Caco-2 (cell line): ENCODE measurements at regions not wholly inside any gene's neighbourhood (a gene's known extent, or its start where the extent isn't known, plus 50 kb on each side); places are given as distances from the start of the nearest gene placed in this dataset.

Experiments used
- BruUV-seq: library from RNA; stranded (reverse); fragments of 400-500 nt; replicated peaks from 2 replicates; lab custom pipeline; 2021; lab: Mats Ljungman, UMichigan
- CTCF ChIA-PET: fragments of 300-600 bp; sonication (Branson Sonifier 250); formaldehyde crosslinking; loops from one replicate; lab custom pipeline; 2022; ENCODE audit warnings: antibody characterized with exemption; lab: Charles Lee
- POLR2A ChIA-PET: fragments of 300-600 bp; sonication (Branson Sonifier 250); formaldehyde crosslinking; loops from one replicate; lab custom pipeline; 2022; ENCODE audit warnings: antibody characterized with exemption; lab: Charles Lee
- DNase-seq, 2 experiments: peaks; one replicate each; pipeline versions ENCODE4 v3.0.0 to v3.0.0-alpha.2; 2020 to 2022
- H3K27me3 ChIP-seq: replicated peaks from 2 replicates; pipeline ENCODE4 v1.6.0; 2011; ENCODE audit warnings: low read length; ENCODE audit not compliant: control insufficient read depth, insufficient read depth
- H3K36me3 ChIP-seq: 2 replicates; pipeline ENCODE4 v1.5.1; 2011; ENCODE audit warnings: low read length; ENCODE audit not compliant: control insufficient read depth, insufficient read depth
- H3K4me1 ChIP-seq: fragments of 250-450 bp; sonication (Bioruptor Pico); 2 replicates; pipeline ENCODE4 v1.5.1; 2020; ENCODE audit warnings: mild to moderate bottlenecking
- H3K4me3 ChIP-seq: 2 replicates; pipeline ENCODE4 v1.5.1; 2011; ENCODE audit warnings: low read depth, mild to moderate bottlenecking, control low read depth, low read length
- H3K9me3 ChIP-seq: fragments of 250-450 bp; sonication (Bioruptor Pico); 2 replicates; pipeline ENCODE4 v1.5.1; 2020; ENCODE audit warnings: mild to moderate bottlenecking, moderate library complexity
- H3K27ac Mint-ChIP-seq: one replicate; pipeline ENCODE4 v1.8.0; 2022; ENCODE audit warnings: mixed read lengths; ENCODE audit not compliant: unreplicated experiment
- H3K27me3 Mint-ChIP-seq: one replicate; pipeline ENCODE4 v1.8.0; 2022; ENCODE audit warnings: mixed read lengths; ENCODE audit not compliant: insufficient read depth, unreplicated experiment
- H3K36me3 Mint-ChIP-seq: one replicate; pipeline ENCODE4 v1.8.0; 2022; ENCODE audit warnings: mild to moderate bottlenecking, mixed read lengths; ENCODE audit not compliant: insufficient read depth, unreplicated experiment
- H3K4me1 Mint-ChIP-seq: one replicate; pipeline ENCODE4 v1.8.0; 2022; ENCODE audit warnings: low read depth, mixed read lengths; ENCODE audit not compliant: unreplicated experiment
- H3K4me3 Mint-ChIP-seq: one replicate; pipeline ENCODE4 v1.8.0; 2022; ENCODE audit warnings: mild to moderate bottlenecking, moderate library complexity, mixed read lengths; ENCODE audit not compliant: unreplicated experiment
- H3K9me3 Mint-ChIP-seq: one replicate; pipeline ENCODE4 v1.8.0; 2022; ENCODE audit warnings: mixed read lengths; ENCODE audit not compliant: unreplicated experiment
- intact Hi-C: fragments of 100-400 bp; cut with micrococcal nuclease; formaldehyde crosslinking; loops from one replicate; pipeline ENCODE4 v1.10.0; 2022; ENCODE audit not compliant: unreplicated experiment
- TF ChIP-seq, protein P1 (sequence below), 2 experiments: fragments of 200-600 bp in 1 of 2; IDR thresholded peaks; 1 replicate in 1 of 2; 2 replicates in 1 of 2; pipeline versions ENCODE4 v1.5.1 to v1.8.0; 2011 to 2022; ENCODE audit warnings: antibody characterized with exemption in 1 of 2, control low read depth in 1 of 2, inconsistent platforms in 1 of 2, low read depth in 1 of 2, low read length in 1 of 2, mild to moderate bottlenecking in 1 of 2, moderate library complexity in 1 of 2; ENCODE audit not compliant: insufficient read depth in 1 of 2, severe bottlenecking in 1 of 2, unreplicated experiment in 1 of 2

DNA sequence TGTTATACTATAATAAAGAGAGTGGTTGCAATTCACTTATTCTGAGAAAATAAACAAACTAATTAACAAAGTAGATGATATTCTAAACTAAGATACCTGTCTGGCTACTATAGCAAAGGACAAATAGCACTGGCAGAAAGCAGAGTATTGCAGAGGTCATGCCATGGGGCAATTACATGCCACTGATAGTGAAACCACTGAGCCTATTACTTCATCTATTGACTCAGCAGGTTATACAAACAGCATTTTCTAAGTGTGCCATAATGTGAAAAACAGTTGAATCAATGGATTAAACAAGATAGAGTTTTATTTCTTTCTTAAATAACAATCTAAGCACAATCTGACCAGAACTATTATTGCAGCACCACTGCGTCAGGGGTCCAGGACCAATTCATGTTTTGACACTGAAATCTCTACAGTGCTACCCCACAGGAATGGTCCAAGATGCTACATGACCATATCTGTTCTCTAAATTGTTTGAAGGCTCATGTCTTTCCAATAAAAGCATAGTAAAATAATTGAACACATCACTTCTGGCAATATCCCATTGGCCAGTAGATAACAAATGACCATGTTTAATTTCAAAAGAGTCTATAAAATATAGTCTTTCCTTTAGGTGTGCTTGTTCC, 389.5 kb upstream of the GRID2 start:
- H3K36me3 ChIP-seq: no peaks in the 10 kb centered on the region
- POLR2A ChIA-PET: no interaction called here
- CTCF ChIA-PET: no interaction called here
- H3K27ac Mint-ChIP-seq: no peak overlapping the region
- no TSS peak for BruUV-seq
- intact Hi-C loops: no loop called here
- no peaks in the 10 kb centered on the region for H3K27me3 Mint-ChIP-seq
- H3K36me3 Mint-ChIP-seq: no peaks in the 10 kb centered on the region
- H3K4me1 Mint-ChIP-seq: no peaks in the 10 kb centered on the region
- H3K4me3 ChIP-seq: no peak overlapping the region
- no peaks in the 10 kb centered on the region for H3K9me3 Mint-ChIP-seq
- H3K27me3 ChIP-seq: no peaks in the 10 kb centered on the region
- no peaks in the 10 kb centered on the region for H3K4me1 ChIP-seq
- no peak overlapping the region for H3K4me3 Mint-ChIP-seq
- TF ChIP-seq, protein P1, sequence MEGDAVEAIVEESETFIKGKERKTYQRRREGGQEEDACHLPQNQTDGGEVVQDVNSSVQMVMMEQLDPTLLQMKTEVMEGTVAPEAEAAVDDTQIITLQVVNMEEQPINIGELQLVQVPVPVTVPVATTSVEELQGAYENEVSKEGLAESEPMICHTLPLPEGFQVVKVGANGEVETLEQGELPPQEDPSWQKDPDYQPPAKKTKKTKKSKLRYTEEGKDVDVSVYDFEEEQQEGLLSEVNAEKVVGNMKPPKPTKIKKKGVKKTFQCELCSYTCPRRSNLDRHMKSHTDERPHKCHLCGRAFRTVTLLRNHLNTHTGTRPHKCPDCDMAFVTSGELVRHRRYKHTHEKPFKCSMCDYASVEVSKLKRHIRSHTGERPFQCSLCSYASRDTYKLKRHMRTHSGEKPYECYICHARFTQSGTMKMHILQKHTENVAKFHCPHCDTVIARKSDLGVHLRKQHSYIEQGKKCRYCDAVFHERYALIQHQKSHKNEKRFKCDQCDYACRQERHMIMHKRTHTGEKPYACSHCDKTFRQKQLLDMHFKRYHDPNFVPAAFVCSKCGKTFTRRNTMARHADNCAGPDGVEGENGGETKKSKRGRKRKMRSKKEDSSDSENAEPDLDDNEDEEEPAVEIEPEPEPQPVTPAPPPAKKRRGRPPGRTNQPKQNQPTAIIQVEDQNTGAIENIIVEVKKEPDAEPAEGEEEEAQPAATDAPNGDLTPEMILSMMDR (IDR thresholded peaks at IDR 0.05; ENCODE audit: insufficient read depth in 1 of 2, low read depth in 1 of 2, low read length in 1 of 2, severe bottlenecking in 1 of 2, unreplicated experiment in 1 of 2): no peak
- no peaks in the 10 kb centered on the region for H3K9me3 ChIP-seq
- no peak for DNase-seq

DNA sequence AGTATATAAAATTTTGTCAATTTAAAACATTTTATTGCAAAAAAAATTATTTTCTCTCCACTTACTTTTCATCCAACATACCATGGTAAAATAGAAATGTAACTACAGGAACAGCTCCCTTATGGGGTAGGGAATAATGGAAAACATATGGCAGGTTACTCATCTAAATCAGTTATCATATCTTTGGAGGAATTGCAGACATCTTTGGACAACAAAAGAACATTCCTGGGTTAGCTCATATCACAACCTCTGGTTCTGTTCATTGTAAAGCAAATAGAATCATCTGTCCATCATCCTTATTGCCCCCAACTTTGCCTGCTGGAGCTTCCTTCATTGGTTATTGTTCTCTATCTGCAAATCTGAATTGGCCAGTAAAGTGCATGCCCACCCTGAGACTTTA, 387.5 kb upstream of the GRID2 start:
- Mint-ChIP-seq H3K27me3 (no peaks in the 10 kb centered on the region), H3K27ac (no peak overlapping the region), H3K36me3 (no peaks in the 10 kb centered on the region), H3K4me3 (no peak overlapping the region), H3K4me1 (no peaks in the 10 kb centered on the region), H3K9me3 (no peaks in the 10 kb centered on the region)
- Histone ChIP-seq H3K27me3 (no peaks in the 10 kb centered on the region), H3K4me1 (no peaks in the 10 kb centered on the region), H3K36me3 (no peaks in the 10 kb centered on the region), H3K4me3 (no peak overlapping the region), H3K9me3 (no peaks in the 10 kb centered on the region)
- TF ChIP-seq, protein P1 (IDR thresholded peaks at IDR 0.05; ENCODE audit: insufficient read depth in 1 of 2, low read depth in 1 of 2, low read length in 1 of 2, severe bottlenecking in 1 of 2, unreplicated experiment in 1 of 2): no peak
- DNase-seq: no peak
- no TSS peak for BruUV-seq
- CTCF ChIA-PET: no interaction called here
- intact Hi-C loops: no loop called here
- POLR2A ChIA-PET: no interaction called here

DNA sequence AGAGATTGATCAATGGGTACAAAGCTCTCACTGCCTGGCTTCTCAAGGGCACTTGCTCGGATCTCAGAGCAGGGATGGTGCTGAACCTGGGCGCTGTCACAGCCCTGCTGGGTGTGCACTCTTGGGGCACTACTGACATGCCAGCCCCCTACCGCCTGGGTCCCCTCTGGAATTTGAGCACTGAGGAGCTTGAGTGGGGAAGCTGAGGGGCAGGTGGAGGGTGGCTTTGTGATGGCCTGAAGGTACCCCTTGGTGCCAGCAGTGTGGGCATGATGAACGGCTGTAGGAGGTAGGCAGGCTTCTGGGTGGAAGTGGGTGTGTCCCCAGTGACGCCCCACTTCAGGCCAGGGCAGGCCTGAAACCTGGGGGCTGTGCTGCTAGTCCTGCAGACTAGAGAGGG, 379.1 kb upstream of the GRID2 start:
- Histone ChIP-seq H3K4me3 (no peak overlapping the region), H3K27me3 (no peaks in the 10 kb centered on the region), H3K4me1 (no peaks in the 10 kb centered on the region), H3K9me3 (no peaks in the 10 kb centered on the region), H3K36me3 (no peaks in the 10 kb centered on the region)
- ChIA-PET CTCF (no interaction called here), POLR2A (no interaction called here)
- Mint-ChIP-seq H3K4me3 (no peak overlapping the region), H3K9me3 (no peaks in the 10 kb centered on the region), H3K27me3 (no peaks in the 10 kb centered on the region), H3K27ac (no peak overlapping the region), H3K4me1 (no peaks in the 10 kb centered on the region), H3K36me3 (no peaks in the 10 kb centered on the region)
- intact Hi-C loops: no loop called here
- BruUV-seq: no TSS peak
- TF ChIP-seq, protein P1 (IDR thresholded peaks at IDR 0.05; ENCODE audit: insufficient read depth in 1 of 2, low read depth in 1 of 2, low read length in 1 of 2, severe bottlenecking in 1 of 2, unreplicated experiment in 1 of 2): no peak
- no peak for DNase-seq
